LNCAP (cell line): ENCODE measurements at regions not wholly inside any gene's neighbourhood (a gene's known extent, or its start where the extent isn't known, plus 50 kb on each side); places are given as distances from the start of the nearest gene placed in this dataset.

Experiments used
- CTCF ChIP-seq: fragments of 450-650 bp; IDR thresholded peaks from 2 replicates; pipeline ENCODE4 v1.5.1; 2017; ENCODE audit warnings: mild to moderate bottlenecking

DNA sequence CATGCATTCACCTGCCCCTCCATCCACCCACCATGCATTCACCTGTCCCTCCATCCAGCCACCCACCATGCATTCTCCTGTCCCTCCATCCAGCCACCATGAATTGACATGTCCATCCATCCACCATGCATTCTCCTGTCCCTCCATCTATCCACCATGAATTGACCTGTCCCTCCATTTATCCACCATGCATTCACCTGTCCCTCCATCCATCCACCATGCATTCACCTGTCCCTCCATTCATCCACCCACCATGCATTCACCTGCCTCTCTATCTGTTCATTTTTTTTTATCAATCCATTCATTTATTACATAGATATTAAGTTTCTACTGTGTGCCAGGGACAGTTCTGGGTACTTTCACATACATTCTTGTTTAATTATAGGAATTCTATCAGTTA is 69.2 kb downstream of the MYCN start:
- TF ChIP-seq CTCF = no peak

DNA sequence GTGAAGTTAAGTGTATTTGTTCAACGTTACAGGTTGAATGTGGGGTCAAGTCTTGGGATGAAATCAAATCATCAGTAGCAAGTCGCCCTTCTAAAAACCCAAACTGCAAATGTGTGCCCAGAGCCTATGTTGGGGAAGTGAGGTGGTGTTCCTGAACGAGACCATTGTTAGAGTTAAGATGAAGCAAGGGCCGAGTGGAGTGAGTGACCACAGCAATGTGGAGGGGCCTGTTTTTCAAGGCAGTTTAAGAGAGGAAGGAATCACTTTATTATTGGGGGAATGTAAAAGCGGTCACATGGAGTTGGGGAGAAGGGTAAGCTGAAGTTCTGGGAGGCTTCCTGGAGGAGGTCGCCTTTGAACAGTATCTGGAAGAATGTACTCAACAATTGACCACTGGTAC is 68.5 kb downstream of the MYCN start:
- no peak for TF ChIP-seq CTCF

DNA sequence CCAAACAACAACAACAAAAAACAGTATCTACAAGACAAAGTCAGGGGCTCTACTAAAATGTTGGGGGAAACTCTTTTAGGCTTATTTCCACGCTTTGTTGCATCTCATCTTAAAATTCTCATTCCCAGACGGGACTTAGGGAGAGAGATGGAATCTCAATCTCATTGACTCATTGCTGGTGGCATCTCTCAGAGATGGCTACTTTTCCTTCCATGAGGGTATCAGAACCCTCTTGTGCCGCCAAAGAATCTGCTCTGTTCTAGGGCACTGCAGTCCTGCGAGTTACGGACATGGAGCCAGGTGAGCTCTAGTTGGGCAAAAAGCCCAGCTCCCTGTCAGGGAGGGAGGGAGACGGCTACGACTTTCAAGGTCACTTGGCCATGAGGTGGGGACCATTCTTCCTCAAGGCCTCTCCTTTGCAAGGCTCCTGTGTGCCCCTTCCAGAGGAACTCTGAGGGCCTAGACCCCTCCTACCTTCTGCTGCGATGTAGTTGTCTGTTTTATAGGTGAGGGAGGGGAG is 68.0 kb downstream of the MYCN start:
- no peak for TF ChIP-seq CTCF

DNA sequence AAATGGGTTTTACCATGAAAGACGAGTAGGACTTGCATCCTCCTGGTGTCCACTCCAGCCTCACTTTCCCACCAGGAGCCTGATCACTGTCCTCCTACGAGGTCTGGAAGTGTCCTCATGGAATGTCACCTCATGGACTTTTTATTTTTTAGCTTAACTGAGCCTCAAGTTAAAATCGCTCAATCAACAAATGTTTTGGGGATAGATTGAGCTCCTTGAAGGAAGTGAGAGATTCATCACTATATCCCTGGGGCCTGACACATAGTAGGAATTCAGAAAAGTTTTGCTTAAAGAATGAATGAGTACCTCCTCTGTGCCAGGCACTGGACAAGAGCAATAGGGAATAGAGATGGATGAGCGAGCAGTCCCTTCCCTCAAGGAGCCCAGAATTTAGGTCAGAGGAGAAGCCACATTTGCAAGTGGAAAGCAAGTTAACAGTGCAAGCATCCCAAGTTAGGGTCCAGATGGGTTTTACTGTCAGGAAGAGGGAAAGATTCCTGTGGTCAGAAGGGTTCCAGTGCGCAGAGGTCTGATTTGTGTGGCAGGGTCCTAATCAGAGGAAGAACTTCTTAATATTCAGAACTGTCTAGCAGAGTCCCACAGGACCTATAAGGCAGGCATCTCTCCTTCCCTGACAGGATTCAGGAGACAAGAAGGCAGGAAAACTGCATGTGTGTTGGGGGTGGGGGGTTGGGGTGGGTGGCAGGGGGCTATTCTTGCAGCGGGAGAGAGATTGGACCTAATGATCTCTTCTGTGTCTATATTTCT is 67.0 kb downstream of the MYCN start:
- no peak for TF ChIP-seq CTCF

DNA sequence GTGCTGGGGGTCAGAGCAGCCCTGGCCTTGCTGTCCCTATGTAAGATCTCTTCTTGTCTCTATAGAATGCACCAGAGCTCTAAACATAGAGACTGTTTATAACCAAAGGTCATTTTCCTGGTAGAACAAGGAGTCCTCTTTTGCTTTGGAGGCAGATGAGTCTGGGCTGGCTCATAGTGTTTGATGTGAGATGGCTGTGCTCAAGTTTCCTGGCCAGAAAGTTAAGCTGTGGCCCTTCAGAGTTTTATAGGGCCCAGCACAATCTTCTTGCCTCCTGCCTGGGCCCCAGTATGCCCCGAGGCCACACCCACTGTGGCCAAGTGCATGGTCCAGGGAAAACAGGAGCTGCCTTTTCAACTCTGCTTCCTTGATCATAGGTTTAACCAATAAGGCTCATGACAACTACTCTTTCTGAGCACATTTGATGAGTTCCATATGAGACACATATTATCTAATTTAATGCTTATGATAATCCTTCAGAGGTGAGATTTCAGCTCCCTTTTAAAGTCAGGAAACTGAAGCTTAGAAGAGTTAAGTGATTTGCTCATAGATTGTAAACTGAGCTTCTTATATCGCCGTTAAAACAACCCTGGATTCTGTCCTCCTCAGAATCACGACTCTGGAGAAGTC is 66.3 kb downstream of the MYCN start:
- TF ChIP-seq CTCF = no peak

DNA sequence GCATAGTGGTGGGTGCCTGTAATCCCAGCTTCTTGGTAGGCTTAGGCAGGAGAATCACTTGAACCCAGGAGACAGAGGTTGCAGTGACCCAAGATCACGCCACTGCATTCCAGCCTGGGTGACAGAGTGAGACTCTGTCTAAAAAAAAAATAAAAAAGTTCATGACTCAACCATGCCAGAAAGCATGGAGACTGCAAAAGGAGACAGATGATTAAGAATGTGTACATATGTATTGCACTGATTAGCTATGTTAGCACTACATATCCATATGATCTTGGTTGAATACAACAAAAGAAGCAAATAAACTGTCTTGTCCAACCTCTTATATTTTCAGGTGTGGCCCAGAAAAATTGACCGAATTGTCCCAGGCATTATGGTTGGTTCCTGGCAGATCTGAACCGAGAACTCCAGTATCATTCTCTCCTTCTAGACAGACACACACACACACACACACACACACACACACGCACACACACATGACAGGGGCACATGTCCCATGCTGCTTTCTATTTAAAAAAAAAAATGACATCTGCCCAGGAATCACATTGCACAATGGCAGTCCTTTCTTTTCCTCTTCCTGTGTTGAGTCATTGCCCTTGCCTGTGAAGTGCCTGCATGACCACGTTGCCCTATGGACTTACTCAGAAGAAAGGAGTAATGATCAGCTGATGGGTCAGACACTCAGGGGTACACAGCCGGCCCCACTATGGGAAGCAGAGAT is 65.6 kb downstream of the MYCN start:
- no peak for TF ChIP-seq CTCF

GRCh38 chr2:16005389-16005788 is 65.0 kb downstream of the MYCN start:
- TF ChIP-seq CTCF = no peak
